Heart left ventricle (tissue), 13 donors: ENCODE measurements at regions not wholly inside any gene's neighbourhood (a gene's known extent, or its start where the extent isn't known, plus 50 kb on each side); places are given as distances from the start of the nearest gene placed in this dataset.

Source experiments
- POLR2A ChIP-seq, 2 donors: fragments of 450-650 bp; IDR thresholded peaks; one replicate each; pipeline ENCODE4 v1.6.1; 2017; ENCODE audit warnings: antibody characterized with exemption in 2 of 2, mild to moderate bottlenecking in 2 of 2, moderate library complexity in 2 of 2
- TF ChIP-seq, protein P1 (sequence below), 12 donors: fragments of 200-600 bp; sonication (generic) in 4 of 12; IDR thresholded peaks; one replicate each; pipeline versions ENCODE4 v1.5.0 to v1.8.0; 2018 to 2022; ENCODE audit warnings: antibody characterized with exemption in 12 of 12, mild to moderate bottlenecking in 5 of 12
- donor health status: ischemic (EF 13 %, LVEDD 7.1; RV severe dilation, severe dysfunction).
- donor health status: DM: no; HTN: yes; CAD: no.
- donor health status: DM: no; HTN: no; CAD: no.
- donor health status: ischemic (EF 25% LVEDD 6.9; RV normal size, moderate dysfunction).
- donor health status: ischemic (EF 25% LVEDD 5.7; RV mildly dilated, moderate dysfunction).
- donor health status: ischemic (EF 35%, LVEDD 5.7; RV mildly dilated, moderate dysfunction).
- donor health status: nonischemic (EF 11% LVEDD 7.7; RV severe dilation, severe dysfunction).
- donor health status: DM: yes; HTN: yes; CAD: no.
- donor health status: PGD.
- donor health status: ischemic (EF 29% LVEDD 5.4; RV normal size, mild dysfunction).
- donor health status: nonischemic (EF 23%, LVEDD 6.1; RV moderate dilation, normal function).

GRCh38 chr5:4804691-4805360, 335.3 kb upstream of the ADAMTS16 start:
- TF ChIP-seq, protein P1, sequence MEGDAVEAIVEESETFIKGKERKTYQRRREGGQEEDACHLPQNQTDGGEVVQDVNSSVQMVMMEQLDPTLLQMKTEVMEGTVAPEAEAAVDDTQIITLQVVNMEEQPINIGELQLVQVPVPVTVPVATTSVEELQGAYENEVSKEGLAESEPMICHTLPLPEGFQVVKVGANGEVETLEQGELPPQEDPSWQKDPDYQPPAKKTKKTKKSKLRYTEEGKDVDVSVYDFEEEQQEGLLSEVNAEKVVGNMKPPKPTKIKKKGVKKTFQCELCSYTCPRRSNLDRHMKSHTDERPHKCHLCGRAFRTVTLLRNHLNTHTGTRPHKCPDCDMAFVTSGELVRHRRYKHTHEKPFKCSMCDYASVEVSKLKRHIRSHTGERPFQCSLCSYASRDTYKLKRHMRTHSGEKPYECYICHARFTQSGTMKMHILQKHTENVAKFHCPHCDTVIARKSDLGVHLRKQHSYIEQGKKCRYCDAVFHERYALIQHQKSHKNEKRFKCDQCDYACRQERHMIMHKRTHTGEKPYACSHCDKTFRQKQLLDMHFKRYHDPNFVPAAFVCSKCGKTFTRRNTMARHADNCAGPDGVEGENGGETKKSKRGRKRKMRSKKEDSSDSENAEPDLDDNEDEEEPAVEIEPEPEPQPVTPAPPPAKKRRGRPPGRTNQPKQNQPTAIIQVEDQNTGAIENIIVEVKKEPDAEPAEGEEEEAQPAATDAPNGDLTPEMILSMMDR (IDR thresholded peaks at IDR 0.05), result no peak
- TF ChIP-seq POLR2A (IDR thresholded peaks at IDR 0.05), result no peak
